ENCODE measurements at regions not wholly inside any gene's neighbourhood (a gene's known extent, or its start where the extent isn't known, plus 50 kb on each side); places are given as distances from the start of the nearest gene placed in this dataset.

DNA sequence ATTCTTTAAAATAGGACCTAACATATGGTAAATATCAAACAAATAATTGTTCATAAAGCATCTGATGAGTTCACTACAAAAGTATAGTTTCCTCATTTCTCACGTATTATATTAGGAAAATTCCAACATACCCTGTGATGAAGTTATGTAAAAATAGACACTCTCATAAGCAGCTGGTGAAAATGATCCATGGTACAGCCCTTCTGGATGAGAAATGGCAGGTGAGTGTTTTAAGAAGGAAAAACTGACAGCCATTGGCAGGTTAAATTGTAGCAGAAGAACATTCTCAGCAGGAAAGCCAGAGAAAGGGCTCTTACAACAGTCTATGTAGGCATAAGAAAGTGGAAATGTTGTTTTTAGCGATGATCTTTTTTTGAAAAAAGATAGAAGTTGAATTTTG lies 706.5 kb upstream of the FSHR start:
- H3K4me1 ChIP-seq (ENCODE audit: insufficient read depth): no peaks in the 10 kb centered on the region
- H3K36me3 ChIP-seq (ENCODE audit: insufficient read depth): no peaks in the 10 kb centered on the region
- ATAC-seq (no peak), DNase-seq (ENCODE audit: low spot score) (no peak)
- H3K9me3 Mint-ChIP-seq: no peaks in the 10 kb centered on the region
- H3K4me3 Mint-ChIP-seq: no peak overlapping the region
- no peaks in the 10 kb centered on the region for H3K36me3 Mint-ChIP-seq (ENCODE audit: low read depth)
- H3K27me3 Mint-ChIP-seq (ENCODE audit: insufficient read depth, low read depth, poor library complexity): no peaks in the 10 kb centered on the region
- TF ChIP-seq EZH2 (IDR thresholded peaks at IDR 0.05; ENCODE audit: low read depth, unreplicated experiment): no peak
- TF ChIP-seq, protein P1, sequence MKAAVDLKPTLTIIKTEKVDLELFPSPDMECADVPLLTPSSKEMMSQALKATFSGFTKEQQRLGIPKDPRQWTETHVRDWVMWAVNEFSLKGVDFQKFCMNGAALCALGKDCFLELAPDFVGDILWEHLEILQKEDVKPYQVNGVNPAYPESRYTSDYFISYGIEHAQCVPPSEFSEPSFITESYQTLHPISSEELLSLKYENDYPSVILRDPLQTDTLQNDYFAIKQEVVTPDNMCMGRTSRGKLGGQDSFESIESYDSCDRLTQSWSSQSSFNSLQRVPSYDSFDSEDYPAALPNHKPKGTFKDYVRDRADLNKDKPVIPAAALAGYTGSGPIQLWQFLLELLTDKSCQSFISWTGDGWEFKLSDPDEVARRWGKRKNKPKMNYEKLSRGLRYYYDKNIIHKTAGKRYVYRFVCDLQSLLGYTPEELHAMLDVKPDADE (IDR thresholded peaks at IDR 0.05): no peak
- TF ChIP-seq JUNB (IDR thresholded peaks at IDR 0.05; ENCODE audit: unreplicated experiment): no peak
- no peak for TF ChIP-seq ZNF114 (CRISPR knock-in tag; IDR thresholded peaks at IDR 0.05)
- TF ChIP-seq POLR2AphosphoS5 (IDR thresholded peaks at IDR 0.05; ENCODE audit: low read depth): no peak
- no peak for TF ChIP-seq CREB1 (CRISPR knock-in tag; IDR thresholded peaks at IDR 0.05; ENCODE audit: low read depth)
- TF ChIP-seq, protein P2, sequence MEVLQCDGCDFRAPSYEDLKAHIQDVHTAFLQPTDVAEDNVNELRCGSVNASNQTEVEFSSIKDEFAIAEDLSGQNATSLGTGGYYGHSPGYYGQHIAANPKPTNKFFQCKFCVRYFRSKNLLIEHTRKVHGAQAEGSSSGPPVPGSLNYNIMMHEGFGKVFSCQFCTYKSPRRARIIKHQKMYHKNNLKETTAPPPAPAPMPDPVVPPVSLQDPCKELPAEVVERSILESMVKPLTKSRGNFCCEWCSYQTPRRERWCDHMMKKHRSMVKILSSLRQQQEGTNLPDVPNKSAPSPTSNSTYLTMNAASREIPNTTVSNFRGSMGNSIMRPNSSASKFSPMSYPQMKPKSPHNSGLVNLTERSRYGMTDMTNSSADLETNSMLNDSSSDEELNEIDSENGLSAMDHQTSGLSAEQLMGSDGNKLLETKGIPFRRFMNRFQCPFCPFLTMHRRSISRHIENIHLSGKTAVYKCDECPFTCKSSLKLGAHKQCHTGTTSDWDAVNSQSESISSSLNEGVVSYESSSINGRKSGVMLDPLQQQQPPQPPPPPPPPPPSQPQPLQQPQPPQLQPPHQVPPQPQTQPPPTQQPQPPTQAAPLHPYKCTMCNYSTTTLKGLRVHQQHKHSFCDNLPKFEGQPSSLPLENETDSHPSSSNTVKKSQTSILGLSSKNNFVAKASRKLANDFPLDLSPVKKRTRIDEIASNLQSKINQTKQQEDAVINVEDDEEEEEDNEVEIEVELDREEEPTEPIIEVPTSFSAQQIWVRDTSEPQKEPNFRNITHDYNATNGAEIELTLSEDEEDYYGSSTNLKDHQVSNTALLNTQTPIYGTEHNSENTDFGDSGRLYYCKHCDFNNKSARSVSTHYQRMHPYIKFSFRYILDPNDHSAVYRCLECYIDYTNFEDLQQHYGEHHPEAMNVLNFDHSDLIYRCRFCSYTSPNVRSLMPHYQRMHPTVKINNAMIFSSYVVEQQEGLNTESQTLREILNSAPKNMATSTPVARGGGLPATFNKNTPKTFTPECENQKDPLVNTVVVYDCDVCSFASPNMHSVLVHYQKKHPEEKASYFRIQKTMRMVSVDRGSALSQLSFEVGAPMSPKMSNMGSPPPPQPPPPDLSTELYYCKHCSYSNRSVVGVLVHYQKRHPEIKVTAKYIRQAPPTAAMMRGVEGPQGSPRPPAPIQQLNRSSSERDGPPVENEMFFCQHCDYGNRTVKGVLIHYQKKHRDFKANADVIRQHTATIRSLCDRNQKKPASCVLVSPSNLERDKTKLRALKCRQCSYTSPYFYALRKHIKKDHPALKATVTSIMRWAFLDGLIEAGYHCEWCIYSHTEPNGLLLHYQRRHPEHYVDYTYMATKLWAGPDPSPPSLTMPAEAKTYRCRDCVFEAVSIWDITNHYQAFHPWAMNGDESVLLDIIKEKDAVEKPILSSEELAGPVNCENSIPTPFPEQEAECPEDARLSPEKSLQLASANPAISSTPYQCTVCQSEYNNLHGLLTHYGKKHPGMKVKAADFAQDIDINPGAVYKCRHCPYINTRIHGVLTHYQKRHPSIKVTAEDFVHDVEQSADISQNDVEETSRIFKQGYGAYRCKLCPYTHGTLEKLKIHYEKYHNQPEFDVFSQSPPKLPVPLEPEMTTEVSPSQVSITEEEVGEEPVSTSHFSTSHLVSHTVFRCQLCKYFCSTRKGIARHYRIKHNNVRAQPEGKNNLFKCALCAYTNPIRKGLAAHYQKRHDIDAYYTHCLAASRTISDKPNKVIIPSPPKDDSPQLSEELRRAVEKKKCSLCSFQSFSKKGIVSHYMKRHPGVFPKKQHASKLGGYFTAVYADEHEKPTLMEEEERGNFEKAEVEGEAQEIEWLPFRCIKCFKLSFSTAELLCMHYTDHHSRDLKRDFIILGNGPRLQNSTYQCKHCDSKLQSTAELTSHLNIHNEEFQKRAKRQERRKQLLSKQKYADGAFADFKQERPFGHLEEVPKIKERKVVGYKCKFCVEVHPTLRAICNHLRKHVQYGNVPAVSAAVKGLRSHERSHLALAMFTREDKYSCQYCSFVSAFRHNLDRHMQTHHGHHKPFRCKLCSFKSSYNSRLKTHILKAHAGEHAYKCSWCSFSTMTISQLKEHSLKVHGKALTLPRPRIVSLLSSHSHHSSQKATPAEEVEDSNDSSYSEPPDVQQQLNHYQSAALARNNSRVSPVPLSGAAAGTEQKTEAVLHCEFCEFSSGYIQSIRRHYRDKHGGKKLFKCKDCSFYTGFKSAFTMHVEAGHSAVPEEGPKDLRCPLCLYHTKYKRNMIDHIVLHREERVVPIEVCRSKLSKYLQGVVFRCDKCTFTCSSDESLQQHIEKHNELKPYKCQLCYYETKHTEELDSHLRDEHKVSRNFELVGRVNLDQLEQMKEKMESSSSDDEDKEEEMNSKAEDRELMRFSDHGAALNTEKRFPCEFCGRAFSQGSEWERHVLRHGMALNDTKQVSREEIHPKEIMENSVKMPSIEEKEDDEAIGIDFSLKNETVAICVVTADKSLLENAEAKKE (CRISPR knock-in tag; IDR thresholded peaks at IDR 0.05): no peak
- TF ChIP-seq STAT1 (IDR thresholded peaks at IDR 0.05; ENCODE audit: unreplicated experiment): no peak
- TF ChIP-seq, protein P3, sequence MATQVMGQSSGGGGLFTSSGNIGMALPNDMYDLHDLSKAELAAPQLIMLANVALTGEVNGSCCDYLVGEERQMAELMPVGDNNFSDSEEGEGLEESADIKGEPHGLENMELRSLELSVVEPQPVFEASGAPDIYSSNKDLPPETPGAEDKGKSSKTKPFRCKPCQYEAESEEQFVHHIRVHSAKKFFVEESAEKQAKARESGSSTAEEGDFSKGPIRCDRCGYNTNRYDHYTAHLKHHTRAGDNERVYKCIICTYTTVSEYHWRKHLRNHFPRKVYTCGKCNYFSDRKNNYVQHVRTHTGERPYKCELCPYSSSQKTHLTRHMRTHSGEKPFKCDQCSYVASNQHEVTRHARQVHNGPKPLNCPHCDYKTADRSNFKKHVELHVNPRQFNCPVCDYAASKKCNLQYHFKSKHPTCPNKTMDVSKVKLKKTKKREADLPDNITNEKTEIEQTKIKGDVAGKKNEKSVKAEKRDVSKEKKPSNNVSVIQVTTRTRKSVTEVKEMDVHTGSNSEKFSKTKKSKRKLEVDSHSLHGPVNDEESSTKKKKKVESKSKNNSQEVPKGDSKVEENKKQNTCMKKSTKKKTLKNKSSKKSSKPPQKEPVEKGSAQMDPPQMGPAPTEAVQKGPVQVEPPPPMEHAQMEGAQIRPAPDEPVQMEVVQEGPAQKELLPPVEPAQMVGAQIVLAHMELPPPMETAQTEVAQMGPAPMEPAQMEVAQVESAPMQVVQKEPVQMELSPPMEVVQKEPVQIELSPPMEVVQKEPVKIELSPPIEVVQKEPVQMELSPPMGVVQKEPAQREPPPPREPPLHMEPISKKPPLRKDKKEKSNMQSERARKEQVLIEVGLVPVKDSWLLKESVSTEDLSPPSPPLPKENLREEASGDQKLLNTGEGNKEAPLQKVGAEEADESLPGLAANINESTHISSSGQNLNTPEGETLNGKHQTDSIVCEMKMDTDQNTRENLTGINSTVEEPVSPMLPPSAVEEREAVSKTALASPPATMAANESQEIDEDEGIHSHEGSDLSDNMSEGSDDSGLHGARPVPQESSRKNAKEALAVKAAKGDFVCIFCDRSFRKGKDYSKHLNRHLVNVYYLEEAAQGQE (IDR thresholded peaks at IDR 0.05; ENCODE audit: unreplicated experiment): no peak
- no peak for TF ChIP-seq ZNF331 (CRISPR knock-in tag; IDR thresholded peaks at IDR 0.05; ENCODE audit: low read depth)
- TF ChIP-seq, protein P4, sequence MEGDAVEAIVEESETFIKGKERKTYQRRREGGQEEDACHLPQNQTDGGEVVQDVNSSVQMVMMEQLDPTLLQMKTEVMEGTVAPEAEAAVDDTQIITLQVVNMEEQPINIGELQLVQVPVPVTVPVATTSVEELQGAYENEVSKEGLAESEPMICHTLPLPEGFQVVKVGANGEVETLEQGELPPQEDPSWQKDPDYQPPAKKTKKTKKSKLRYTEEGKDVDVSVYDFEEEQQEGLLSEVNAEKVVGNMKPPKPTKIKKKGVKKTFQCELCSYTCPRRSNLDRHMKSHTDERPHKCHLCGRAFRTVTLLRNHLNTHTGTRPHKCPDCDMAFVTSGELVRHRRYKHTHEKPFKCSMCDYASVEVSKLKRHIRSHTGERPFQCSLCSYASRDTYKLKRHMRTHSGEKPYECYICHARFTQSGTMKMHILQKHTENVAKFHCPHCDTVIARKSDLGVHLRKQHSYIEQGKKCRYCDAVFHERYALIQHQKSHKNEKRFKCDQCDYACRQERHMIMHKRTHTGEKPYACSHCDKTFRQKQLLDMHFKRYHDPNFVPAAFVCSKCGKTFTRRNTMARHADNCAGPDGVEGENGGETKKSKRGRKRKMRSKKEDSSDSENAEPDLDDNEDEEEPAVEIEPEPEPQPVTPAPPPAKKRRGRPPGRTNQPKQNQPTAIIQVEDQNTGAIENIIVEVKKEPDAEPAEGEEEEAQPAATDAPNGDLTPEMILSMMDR (conservative IDR thresholded peaks at IDR 0.05; ENCODE audit: low read depth in 2 of 2): no peak
- no peak for TF ChIP-seq EZH2phosphoT487 (IDR thresholded peaks at IDR 0.05; ENCODE audit: unreplicated experiment)
- H2AFZ ChIP-seq: no peak overlapping the region
- H3K79me2 ChIP-seq (replicated peaks; ENCODE audit: insufficient read depth): no peaks in the 10 kb centered on the region
- no peaks in the 10 kb centered on the region for H3K4me1 Mint-ChIP-seq
- no peaks in the 10 kb centered on the region; the same call in 1 of the 2 replicates for H3K9me2 ChIP-seq (ENCODE audit: insufficient read depth)
- H3K27ac Mint-ChIP-seq: no peak overlapping the region
- H3F3A ChIP-seq (replicated peaks; ENCODE audit: low read depth): no peaks in the 10 kb centered on the region
- H3K4me2 ChIP-seq: no peak overlapping the region
- H3K27me3 ChIP-seq (ENCODE audit: insufficient read depth): no peaks in the 10 kb centered on the region
- H3K27ac ChIP-seq (ENCODE audit: low read depth): no peak overlapping the region
- no peak overlapping the region for H3K4me3 ChIP-seq
- no peaks in the 10 kb centered on the region for H4K20me1 ChIP-seq (replicated peaks; ENCODE audit: insufficient read depth)

Measured in GM23338 (cell line).